IPS-20b (cell line): ENCODE measurements at regions not wholly inside any gene's neighbourhood (a gene's known extent, or its start where the extent isn't known, plus 50 kb on each side); places are given as distances from the start of the nearest gene placed in this dataset.

ENCODE experiments used
- H3K27ac ChIP-seq: one replicate; pipeline ENCODE4 v1.5.1; 2013; ENCODE audit warnings: low read length
- H3K27me3 ChIP-seq: 2 replicates; pipeline ENCODE4 v1.6.1; 2013; ENCODE audit warnings: mild to moderate bottlenecking, low read length, inconsistent platforms; ENCODE audit not compliant: insufficient read depth
- H3K36me3 ChIP-seq: 2 replicates; pipeline ENCODE4 v1.6.1; 2013; ENCODE audit warnings: low read depth, mild to moderate bottlenecking, inconsistent platforms, low read length, moderate library complexity; ENCODE audit not compliant: insufficient read depth
- H3K4me1 ChIP-seq: 2 replicates; pipeline ENCODE4 v1.6.1; 2013; ENCODE audit warnings: mild to moderate bottlenecking, control low read depth, inconsistent platforms, low read length, moderate library complexity; ENCODE audit not compliant: insufficient read depth
- H3K4me3 ChIP-seq: 2 replicates; pipeline ENCODE4 v1.5.1; 2013; ENCODE audit warnings: mild to moderate bottlenecking, low read length, inconsistent platforms
- H3K9ac ChIP-seq: 2 replicates; pipeline ENCODE4 v1.6.1; 2013; ENCODE audit warnings: low read depth, mild to moderate bottlenecking, inconsistent platforms, low read length, moderate library complexity
- H3K9me3 ChIP-seq: 2 replicates; pipeline ENCODE4 v1.6.1; 2013; ENCODE audit warnings: mild to moderate bottlenecking, low read depth, low read length, inconsistent platforms; ENCODE audit not compliant: insufficient read depth

GRCh38 chr16:86007524-86007923 lies 108.6 kb downstream of the IRF8 start:
- H3K27ac ChIP-seq = no peak overlapping the region
- no peaks in the 10 kb centered on the region for H3K36me3 ChIP-seq
- no peak overlapping the region for H3K4me3 ChIP-seq
- H3K9ac ChIP-seq = no peak overlapping the region
- H3K27me3 ChIP-seq = peaks cover 5% of the 10 kb centered on the region; the same call in 1 of the 2 replicates
- H3K4me1 ChIP-seq = no peaks in the 10 kb centered on the region
- H3K9me3 ChIP-seq = no peaks in the 10 kb centered on the region

GRCh38 chr16:86010680-86011141 lies 111.7 kb downstream of the IRF8 start:
- Histone ChIP-seq H3K4me3 (no peak overlapping the region), H3K27me3 (peaks cover 5% of the 10 kb centered on the region; the same call in 1 of the 2 replicates), H3K27ac (no peak overlapping the region), H3K36me3 (no peaks in the 10 kb centered on the region), H3K9ac (no peak overlapping the region), H3K9me3 (peaks cover 5% of the 10 kb centered on the region; the same call in 1 of the 2 replicates), H3K4me1 (no peaks in the 10 kb centered on the region)

- Histone ChIP-seq H3K27ac (no peak overlapping the region), H3K4me1 (no peaks in the 10 kb centered on the region), H3K9me3 (peaks cover 5% of the 10 kb centered on the region; the same call in 1 of the 2 replicates), H3K9ac (no peak overlapping the region), H3K36me3 (no peaks in the 10 kb centered on the region), H3K4me3 (no peak overlapping the region), H3K27me3 (peaks cover 5% of the 10 kb centered on the region; the same call in 1 of the 2 replicates)
Measured at GRCh38 chr16:86011532-86011931, 112.6 kb downstream of the IRF8 start.

GRCh38 chr16:86012221-86012620 lies 113.3 kb downstream of the IRF8 start:
- Histone ChIP-seq H3K9ac (no peak overlapping the region), H3K27ac (no peak overlapping the region), H3K27me3 (peaks cover 5% of the 10 kb centered on the region; the same call in 1 of the 2 replicates), H3K4me1 (no peaks in the 10 kb centered on the region), H3K9me3 (peaks cover 5% of the 10 kb centered on the region; the same call in 1 of the 2 replicates), H3K4me3 (no peak overlapping the region), H3K36me3 (no peaks in the 10 kb centered on the region)

GRCh38 chr16:86013867-86014266 lies 114.9 kb downstream of the IRF8 start:
- H3K36me3 ChIP-seq = no peaks in the 10 kb centered on the region
- H3K9me3 ChIP-seq = peaks cover 5% of the 10 kb centered on the region; the same call in 1 of the 2 replicates
- no peak overlapping the region for H3K4me3 ChIP-seq
- H3K27ac ChIP-seq = no peak overlapping the region
- H3K9ac ChIP-seq = no peak overlapping the region
- no peaks in the 10 kb centered on the region for H3K4me1 ChIP-seq
- no peaks in the 10 kb centered on the region for H3K27me3 ChIP-seq

GRCh38 chr16:86015606-86016005 lies 116.6 kb downstream of the IRF8 start:
- Histone ChIP-seq H3K4me1 (no peaks in the 10 kb centered on the region), H3K9ac (no peak overlapping the region), H3K9me3 (peaks cover 15% of the 10 kb centered on the region), H3K36me3 (no peaks in the 10 kb centered on the region), H3K4me3 (no peak overlapping the region), H3K27me3 (no peaks in the 10 kb centered on the region), H3K27ac (no peak overlapping the region)

GRCh38 chr16:86016201-86016965 lies 117.4 kb downstream of the IRF8 start:
- no peaks in the 10 kb centered on the region for H3K4me1 ChIP-seq
- no peaks in the 10 kb centered on the region for H3K36me3 ChIP-seq
- no peak overlapping the region for H3K27ac ChIP-seq
- H3K9me3 ChIP-seq = peaks cover 15% of the 10 kb centered on the region
- no peaks in the 10 kb centered on the region for H3K27me3 ChIP-seq
- H3K9ac ChIP-seq = no peak overlapping the region
- no peak overlapping the region for H3K4me3 ChIP-seq

- Histone ChIP-seq H3K9ac (no peak overlapping the region), H3K27me3 (no peaks in the 10 kb centered on the region), H3K36me3 (no peaks in the 10 kb centered on the region), H3K9me3 (peaks cover 12% of the 10 kb centered on the region), H3K4me3 (no peak overlapping the region), H3K27ac (no peak overlapping the region), H3K4me1 (no peaks in the 10 kb centered on the region)
Measured at GRCh38 chr16:86018071-86018470, 119.1 kb downstream of the IRF8 start.

GRCh38 chr16:86018487-86018886 lies 119.5 kb downstream of the IRF8 start:
- no peak overlapping the region for H3K4me3 ChIP-seq
- no peak overlapping the region for H3K9ac ChIP-seq
- no peaks in the 10 kb centered on the region for H3K4me1 ChIP-seq
- no peak overlapping the region for H3K27ac ChIP-seq
- H3K9me3 ChIP-seq = peaks cover 12% of the 10 kb centered on the region
- no peaks in the 10 kb centered on the region for H3K27me3 ChIP-seq
- H3K36me3 ChIP-seq = no peaks in the 10 kb centered on the region

- H3K4me1 ChIP-seq = no peaks in the 10 kb centered on the region
- H3K9me3 ChIP-seq = peaks cover 15% of the 10 kb centered on the region
- no peak overlapping the region for H3K4me3 ChIP-seq
- no peak overlapping the region for H3K9ac ChIP-seq
- no peaks in the 10 kb centered on the region for H3K36me3 ChIP-seq
- H3K27me3 ChIP-seq = no peaks in the 10 kb centered on the region
- H3K27ac ChIP-seq = no peak overlapping the region
Measured at GRCh38 chr16:86018941-86019340, 120.0 kb downstream of the IRF8 start.

- no peak overlapping the region for H3K27ac ChIP-seq
- H3K9me3 ChIP-seq = peaks cover 19% of the 10 kb centered on the region
- H3K36me3 ChIP-seq = no peaks in the 10 kb centered on the region
- H3K27me3 ChIP-seq = no peaks in the 10 kb centered on the region
- no peak overlapping the region for H3K9ac ChIP-seq
- no peak overlapping the region for H3K4me3 ChIP-seq
- no peaks in the 10 kb centered on the region for H3K4me1 ChIP-seq
Measured at GRCh38 chr16:86019446-86020047, 120.6 kb downstream of the IRF8 start.

GRCh38 chr16:86020971-86021370 lies 122.0 kb downstream of the IRF8 start:
- Histone ChIP-seq H3K9ac (no peak overlapping the region), H3K27me3 (no peaks in the 10 kb centered on the region), H3K4me1 (no peaks in the 10 kb centered on the region), H3K4me3 (no peak overlapping the region), H3K9me3 (peaks cover 21% of the 10 kb centered on the region), H3K36me3 (no peaks in the 10 kb centered on the region), H3K27ac (no peak overlapping the region)
